ENCODE measurements at regions not wholly inside any gene's neighbourhood (a gene's known extent, or its start where the extent isn't known, plus 50 kb on each side); places are given as distances from the start of the nearest gene placed in this dataset.

DNA sequence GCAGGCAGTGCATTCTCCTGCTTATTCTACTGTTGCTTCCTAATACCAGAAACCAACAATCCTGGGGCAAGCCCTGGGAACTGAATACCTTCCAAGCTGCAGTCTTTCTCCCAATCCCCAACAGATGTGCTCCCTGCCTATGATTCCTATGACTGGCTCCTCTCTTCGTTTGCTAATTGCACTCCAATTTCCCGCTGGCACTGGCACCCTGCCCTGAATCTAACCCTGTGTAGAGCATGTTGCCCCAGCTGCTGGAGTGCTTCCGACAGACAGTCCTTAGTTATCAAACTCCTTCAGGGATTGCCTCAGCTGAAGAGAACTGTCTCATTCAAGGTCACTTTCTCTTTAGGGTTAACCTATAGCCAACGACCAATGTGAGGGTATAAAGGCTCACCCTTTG lies 214.1 kb downstream of the NECTIN3 start:
- DNase-seq (ENCODE audit: extremely low read depth, low read depth), result no peak
- TF ChIP-seq, protein P1, sequence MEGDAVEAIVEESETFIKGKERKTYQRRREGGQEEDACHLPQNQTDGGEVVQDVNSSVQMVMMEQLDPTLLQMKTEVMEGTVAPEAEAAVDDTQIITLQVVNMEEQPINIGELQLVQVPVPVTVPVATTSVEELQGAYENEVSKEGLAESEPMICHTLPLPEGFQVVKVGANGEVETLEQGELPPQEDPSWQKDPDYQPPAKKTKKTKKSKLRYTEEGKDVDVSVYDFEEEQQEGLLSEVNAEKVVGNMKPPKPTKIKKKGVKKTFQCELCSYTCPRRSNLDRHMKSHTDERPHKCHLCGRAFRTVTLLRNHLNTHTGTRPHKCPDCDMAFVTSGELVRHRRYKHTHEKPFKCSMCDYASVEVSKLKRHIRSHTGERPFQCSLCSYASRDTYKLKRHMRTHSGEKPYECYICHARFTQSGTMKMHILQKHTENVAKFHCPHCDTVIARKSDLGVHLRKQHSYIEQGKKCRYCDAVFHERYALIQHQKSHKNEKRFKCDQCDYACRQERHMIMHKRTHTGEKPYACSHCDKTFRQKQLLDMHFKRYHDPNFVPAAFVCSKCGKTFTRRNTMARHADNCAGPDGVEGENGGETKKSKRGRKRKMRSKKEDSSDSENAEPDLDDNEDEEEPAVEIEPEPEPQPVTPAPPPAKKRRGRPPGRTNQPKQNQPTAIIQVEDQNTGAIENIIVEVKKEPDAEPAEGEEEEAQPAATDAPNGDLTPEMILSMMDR (IDR thresholded peaks at IDR 0.05; ENCODE audit: low read depth, low read length), result no peak

DNA sequence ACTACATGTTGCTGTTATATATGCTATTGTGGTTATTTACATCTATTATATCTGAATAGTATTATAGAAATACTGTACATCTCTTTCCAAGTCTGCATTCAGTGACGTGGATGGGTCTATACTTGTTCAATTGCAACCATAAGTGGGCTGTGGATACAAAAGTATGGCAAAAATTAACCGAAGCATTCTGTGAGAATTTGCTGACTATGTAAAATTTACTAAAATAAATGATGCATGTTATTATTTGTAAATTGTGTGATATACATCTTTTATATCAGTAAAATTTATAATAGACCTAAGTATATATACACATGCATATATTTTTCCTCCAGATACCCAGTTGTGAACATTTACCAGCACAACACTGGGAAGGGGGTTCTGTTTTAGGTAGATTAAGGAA lies 215.1 kb downstream of the NECTIN3 start:
- DNase-seq (ENCODE audit: extremely low read depth, low read depth), result no peak
- TF ChIP-seq, protein P1 (IDR thresholded peaks at IDR 0.05; ENCODE audit: low read depth, low read length), result no peak

DNA sequence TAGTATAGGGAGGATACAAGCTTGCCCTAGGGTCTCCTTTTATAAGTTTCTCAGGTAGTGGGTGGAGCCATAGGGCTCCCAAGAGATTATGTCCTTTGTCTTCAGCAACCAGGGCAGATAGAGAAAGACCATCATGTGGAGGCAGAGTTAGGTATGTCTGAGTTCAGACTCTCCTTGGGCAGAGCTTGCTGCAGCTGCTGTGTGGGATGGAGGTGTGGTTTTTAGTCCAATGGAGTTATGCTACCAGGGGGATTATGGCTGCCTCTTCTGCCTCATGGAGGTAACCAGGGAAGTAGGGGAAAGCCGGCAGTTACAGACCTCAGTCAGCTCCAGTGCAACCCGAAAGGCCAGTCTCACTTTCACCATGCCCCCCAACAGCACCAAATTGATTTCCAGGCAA lies 220.5 kb downstream of the NECTIN3 start:
- DNase-seq (ENCODE audit: extremely low read depth, low read depth), result no peak
- TF ChIP-seq, protein P1 (IDR thresholded peaks at IDR 0.05; ENCODE audit: low read depth, low read length), result no peak

DNA sequence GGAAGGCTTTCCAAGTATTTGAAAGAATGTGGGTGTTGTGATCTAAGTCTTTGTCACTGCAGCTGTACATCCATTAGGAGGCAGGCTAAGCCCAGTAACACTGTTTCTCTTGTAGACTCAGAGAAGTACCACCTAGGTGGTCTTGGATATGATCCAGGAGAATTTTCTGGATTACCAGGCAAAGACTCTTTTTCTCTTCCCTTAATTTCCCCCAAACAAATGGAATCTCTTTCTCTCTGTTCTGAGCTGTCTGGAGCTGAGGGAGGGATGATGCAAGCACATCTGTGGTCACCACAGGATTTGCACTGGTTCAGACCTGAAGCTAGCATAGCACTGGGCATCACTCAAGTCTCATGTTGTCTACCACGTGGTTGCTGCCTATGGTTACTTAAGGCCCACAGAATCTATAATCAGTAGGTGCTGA lies 227.6 kb downstream of the NECTIN3 start:
- no peak for DNase-seq (ENCODE audit: extremely low read depth, low read depth)
- TF ChIP-seq, protein P1 (IDR thresholded peaks at IDR 0.05; ENCODE audit: low read depth, low read length), result no peak

DNA sequence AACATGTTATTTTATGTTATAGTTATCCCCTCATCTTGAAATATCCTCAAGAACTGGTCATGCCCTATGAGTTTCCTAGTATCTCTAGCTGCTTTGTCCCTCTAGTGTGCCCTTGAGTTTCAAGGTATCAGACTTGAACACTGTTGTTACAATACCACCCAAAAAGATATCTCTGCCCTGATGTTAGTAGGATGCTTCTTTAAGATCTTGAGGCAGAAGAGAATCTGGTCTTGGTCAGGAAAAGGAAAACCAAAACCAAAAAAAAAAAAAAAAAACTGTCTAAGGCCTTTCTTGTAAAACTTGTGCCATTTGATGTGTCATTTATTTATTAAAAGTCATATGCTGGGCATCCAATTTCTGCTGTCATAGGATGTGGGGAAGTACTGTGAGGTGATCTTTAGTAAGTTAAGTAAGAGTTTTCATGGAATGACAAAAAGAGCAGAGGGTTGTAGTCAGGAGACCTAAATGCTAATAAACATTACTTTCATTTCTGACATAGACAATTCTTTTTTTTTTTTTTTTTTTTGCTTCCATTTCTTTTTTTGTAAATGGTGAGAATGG lies 229.7 kb downstream of the NECTIN3 start:
- TF ChIP-seq, protein P1 (IDR thresholded peaks at IDR 0.05; ENCODE audit: low read depth, low read length), result no peak
- no peak for DNase-seq (ENCODE audit: extremely low read depth, low read depth)

DNA sequence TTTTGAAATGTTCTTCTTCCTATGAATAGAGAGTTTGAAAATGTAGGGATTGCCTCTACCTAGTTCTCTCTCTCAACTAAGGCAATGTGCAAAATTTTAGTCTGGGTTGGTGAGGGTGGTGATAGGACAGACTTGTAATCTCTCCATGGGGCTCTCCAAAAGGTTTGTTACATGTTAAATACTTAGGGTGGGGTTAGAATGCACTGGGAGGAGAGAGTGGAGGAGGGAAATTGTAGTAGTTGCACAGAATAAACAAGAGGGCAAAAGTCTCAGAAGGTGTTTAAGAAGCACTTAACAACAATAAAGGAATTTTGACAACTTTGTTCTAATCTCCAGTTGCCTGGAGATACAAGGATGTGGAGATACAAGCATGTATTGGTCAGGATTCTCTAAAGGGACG lies 230.4 kb downstream of the NECTIN3 start:
- no peak for DNase-seq (ENCODE audit: extremely low read depth, low read depth)

DNA sequence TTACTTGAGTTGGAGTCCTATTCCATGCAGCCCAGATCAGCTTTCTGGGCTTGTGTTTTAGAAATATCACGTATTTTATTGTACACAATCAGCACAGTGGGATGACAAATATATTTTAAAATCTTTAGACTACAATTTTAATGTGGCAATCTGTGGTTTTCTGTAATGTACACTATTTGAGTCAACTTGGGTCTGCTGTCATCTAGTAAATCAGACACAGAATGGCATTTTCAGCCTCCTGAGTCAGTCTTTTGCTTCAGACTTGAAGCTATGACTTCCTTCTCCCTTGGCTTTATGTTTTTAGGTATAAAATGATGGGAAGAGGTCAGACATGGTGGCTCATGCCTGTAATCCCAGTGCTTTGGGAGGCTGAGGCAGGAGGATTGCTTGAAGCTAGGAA lies 232.1 kb downstream of the NECTIN3 start:
- no peak for DNase-seq (ENCODE audit: extremely low read depth, low read depth)
- TF ChIP-seq, protein P1 (IDR thresholded peaks at IDR 0.05; ENCODE audit: low read depth, low read length), result no peak

More for the DNA sequence above, 230.4 kb downstream of the NECTIN3 start:
- TF ChIP-seq, protein P1 (IDR thresholded peaks at IDR 0.05; ENCODE audit: low read depth, low read length), result no peak

Data from AG09319 (cell line).